ENCODE measurements at regions not wholly inside any gene's neighbourhood (a gene's known extent, or its start where the extent isn't known, plus 50 kb on each side); places are given as distances from the start of the nearest gene placed in this dataset.

- no peaks in the 10 kb centered on the region for H3K36me3 ChIP-seq
- intact Hi-C loops (cut with DNase I; ENCODE audit: low total_unique reads), result no loop called here
- no peaks in the 10 kb centered on the region for H3K9me3 ChIP-seq
- no peak for DNase-seq
- TF ChIP-seq POLR2A (IDR thresholded peaks at IDR 0.05), result no peak
- TF ChIP-seq, protein P1, sequence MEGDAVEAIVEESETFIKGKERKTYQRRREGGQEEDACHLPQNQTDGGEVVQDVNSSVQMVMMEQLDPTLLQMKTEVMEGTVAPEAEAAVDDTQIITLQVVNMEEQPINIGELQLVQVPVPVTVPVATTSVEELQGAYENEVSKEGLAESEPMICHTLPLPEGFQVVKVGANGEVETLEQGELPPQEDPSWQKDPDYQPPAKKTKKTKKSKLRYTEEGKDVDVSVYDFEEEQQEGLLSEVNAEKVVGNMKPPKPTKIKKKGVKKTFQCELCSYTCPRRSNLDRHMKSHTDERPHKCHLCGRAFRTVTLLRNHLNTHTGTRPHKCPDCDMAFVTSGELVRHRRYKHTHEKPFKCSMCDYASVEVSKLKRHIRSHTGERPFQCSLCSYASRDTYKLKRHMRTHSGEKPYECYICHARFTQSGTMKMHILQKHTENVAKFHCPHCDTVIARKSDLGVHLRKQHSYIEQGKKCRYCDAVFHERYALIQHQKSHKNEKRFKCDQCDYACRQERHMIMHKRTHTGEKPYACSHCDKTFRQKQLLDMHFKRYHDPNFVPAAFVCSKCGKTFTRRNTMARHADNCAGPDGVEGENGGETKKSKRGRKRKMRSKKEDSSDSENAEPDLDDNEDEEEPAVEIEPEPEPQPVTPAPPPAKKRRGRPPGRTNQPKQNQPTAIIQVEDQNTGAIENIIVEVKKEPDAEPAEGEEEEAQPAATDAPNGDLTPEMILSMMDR (IDR thresholded peaks at IDR 0.05), result no peak
- H3K4me1 ChIP-seq, result no peaks in the 10 kb centered on the region
- H3K4me3 ChIP-seq, result no peak overlapping the region
- H3K27me3 ChIP-seq, result no peaks in the 10 kb centered on the region
- H3K27ac ChIP-seq, result no peak overlapping the region
Measured at GRCh38 chr4:82256718-82257117, 117.1 kb downstream of the HNRNPD start.

GRCh38 chr4:82255657-82256056 is 118.1 kb downstream of the HNRNPD start:
- H3K27me3 ChIP-seq, result no peaks in the 10 kb centered on the region
- no peak overlapping the region for H3K4me3 ChIP-seq
- intact Hi-C loops (cut with DNase I; ENCODE audit: low total_unique reads), result no loop called here
- H3K9me3 ChIP-seq, result no peaks in the 10 kb centered on the region
- DNase-seq, result no peak
- H3K36me3 ChIP-seq, result no peaks in the 10 kb centered on the region
- H3K27ac ChIP-seq, result no peak overlapping the region
- no peaks in the 10 kb centered on the region for H3K4me1 ChIP-seq
- no peak for TF ChIP-seq POLR2A (IDR thresholded peaks at IDR 0.05)
- TF ChIP-seq, protein P1 (IDR thresholded peaks at IDR 0.05), result no peak

- no peak overlapping the region for H3K27ac ChIP-seq
- H3K27me3 ChIP-seq, result no peaks in the 10 kb centered on the region
- TF ChIP-seq, protein P1 (IDR thresholded peaks at IDR 0.05), result no peak
- TF ChIP-seq POLR2A (IDR thresholded peaks at IDR 0.05), result no peak
- H3K36me3 ChIP-seq, result no peaks in the 10 kb centered on the region
- H3K4me1 ChIP-seq, result no peaks in the 10 kb centered on the region
- no peak overlapping the region for H3K4me3 ChIP-seq
- intact Hi-C loops (cut with DNase I; ENCODE audit: low total_unique reads), result no loop called here
- no peaks in the 10 kb centered on the region for H3K9me3 ChIP-seq
- DNase-seq, result no peak
Measured at GRCh38 chr4:82248903-82249632, 124.7 kb downstream of the HNRNPD start.

- TF ChIP-seq POLR2A (IDR thresholded peaks at IDR 0.05), result no peak
- TF ChIP-seq, protein P1 (IDR thresholded peaks at IDR 0.05), result no peak
- no peak for DNase-seq
- intact Hi-C loops (cut with DNase I; ENCODE audit: low total_unique reads), result no loop called here
Measured at GRCh38 chr4:82247629-82248028, 126.2 kb downstream of the HNRNPD start.

GRCh38 chr4:82247171-82247570 is 126.6 kb downstream of the HNRNPD start:
- no peak for TF ChIP-seq POLR2A (IDR thresholded peaks at IDR 0.05)
- Histone ChIP-seq H3K4me3 (no peak overlapping the region), H3K36me3 (no peaks in the 10 kb centered on the region), H3K27ac (no peak overlapping the region), H3K4me1 (no peaks in the 10 kb centered on the region), H3K9me3 (no peaks in the 10 kb centered on the region), H3K27me3 (no peaks in the 10 kb centered on the region)
- intact Hi-C loops (cut with DNase I; ENCODE audit: low total_unique reads), result no loop called here
- no peak for DNase-seq

More at GRCh38 chr4:82247629-82248028, 126.2 kb downstream of the HNRNPD start:
- no peaks in the 10 kb centered on the region for H3K9me3 ChIP-seq
- H3K27ac ChIP-seq, result no peak overlapping the region
- no peaks in the 10 kb centered on the region for H3K36me3 ChIP-seq
- H3K4me3 ChIP-seq, result no peak overlapping the region
- H3K4me1 ChIP-seq, result no peaks in the 10 kb centered on the region
- no peaks in the 10 kb centered on the region for H3K27me3 ChIP-seq
